ENCODE measurements at regions not wholly inside any gene's neighbourhood (a gene's known extent, or its start where the extent isn't known, plus 50 kb on each side); places are given as distances from the start of the nearest gene placed in this dataset.

GRCh38 chr2:221822416-221822815, 250.3 kb upstream of the EPHA4 start:
- Histone ChIP-seq H3K79me2 (ENCODE audit: low read depth) (no peaks in the 10 kb centered on the region), H3K27me3 (ENCODE audit: insufficient read depth, low read depth) (no peaks in the 10 kb centered on the region), H3K4me1 (replicated peaks; ENCODE audit: insufficient read depth) (peaks cover 17% of the 10 kb centered on the region), H3K9me3 (ENCODE audit: insufficient read depth, low read depth) (no peaks in the 10 kb centered on the region), H4K20me1 (ENCODE audit: insufficient read depth) (no peaks in the 10 kb centered on the region), H3K9me2 (ENCODE audit: insufficient read depth) (no peaks in the 10 kb centered on the region), H3K36me3 (ENCODE audit: low read depth) (no peaks in the 10 kb centered on the region), H3K4me3 (no peak overlapping the region), H2AFZ (no peak overlapping the region), H3K27ac (no peak overlapping the region), H3K4me2 (no peak overlapping the region), H3F3A (ENCODE audit: insufficient read depth, low read depth) (peaks cover 3% of the 10 kb centered on the region; the same call in 1 of the 2 replicates)
- ChIA-PET POLR2A (ENCODE audit: unreplicated experiment) (no interaction called here), CTCF (no interaction called here)
- intact Hi-C loops (cut with micrococcal nuclease; ENCODE audit: unreplicated experiment) = no loop called here
- no peak for DNase-seq
- BruUV-seq (replicated peaks) = no TSS peak
- TF ChIP-seq EZH2 (IDR thresholded peaks at IDR 0.05; ENCODE audit: low read depth) (no peak), CTCF (conservative IDR thresholded peaks at IDR 0.05) (no peak)

GRCh38 chr2:221818616-221819320, 246.7 kb upstream of the EPHA4 start:
- peaks cover 7% of the 10 kb centered on the region; the same call in 1 of the 2 replicates for H3K9me3 ChIP-seq (ENCODE audit: insufficient read depth, low read depth)
- H2AFZ ChIP-seq = peak overlapping the region; percentile 23; the same call in 1 of the 2 replicates
- H3K4me3 ChIP-seq = peak overlapping the region; percentile 6; the same call in 1 of the 2 replicates
- H4K20me1 ChIP-seq (ENCODE audit: insufficient read depth) = no peaks in the 10 kb centered on the region
- H3K9me2 ChIP-seq (ENCODE audit: insufficient read depth) = no peaks in the 10 kb centered on the region
- TF ChIP-seq CTCF (conservative IDR thresholded peaks at IDR 0.05) (no peak), EZH2 (IDR thresholded peaks at IDR 0.05; ENCODE audit: low read depth) (no peak)
- peaks cover 3% of the 10 kb centered on the region; the same call in 1 of the 2 replicates for H3F3A ChIP-seq (ENCODE audit: insufficient read depth, low read depth)
- H3K4me1 ChIP-seq (replicated peaks; ENCODE audit: insufficient read depth) = peaks cover 17% of the 10 kb centered on the region
- BruUV-seq (replicated peaks) = no TSS peak
- H3K27ac ChIP-seq = no peak overlapping the region
- ChIA-PET POLR2A (ENCODE audit: unreplicated experiment) (interaction anchor here (0.6 kb wide), 1 partner anchor 324 kb away, joined by 3 read pairs; no protein-coding TSS in a partner anchor), CTCF (no interaction called here)
- H3K4me2 ChIP-seq = peak overlapping the region; percentile 61
- intact Hi-C loops (cut with micrococcal nuclease; ENCODE audit: unreplicated experiment) = no loop called here
- peak; percentile 53 to 77 for DNase-seq
- no peaks in the 10 kb centered on the region for H3K27me3 ChIP-seq (ENCODE audit: insufficient read depth, low read depth)
- H3K36me3 ChIP-seq (ENCODE audit: low read depth) = no peaks in the 10 kb centered on the region
- no peaks in the 10 kb centered on the region for H3K79me2 ChIP-seq (ENCODE audit: low read depth)

GRCh38 chr2:221817878-221818277, 245.8 kb upstream of the EPHA4 start:
- peaks cover 7% of the 10 kb centered on the region; the same call in 1 of the 2 replicates for H3K9me3 ChIP-seq (ENCODE audit: insufficient read depth, low read depth)
- POLR2A ChIA-PET (ENCODE audit: unreplicated experiment) = no interaction called here
- no peaks in the 10 kb centered on the region for H3K79me2 ChIP-seq (ENCODE audit: low read depth)
- H4K20me1 ChIP-seq (ENCODE audit: insufficient read depth) = no peaks in the 10 kb centered on the region
- H3K4me2 ChIP-seq = peak overlapping the region; percentile 61
- no peak overlapping the region for H3K27ac ChIP-seq
- BruUV-seq (replicated peaks) = no TSS peak
- peaks cover 3% of the 10 kb centered on the region; the same call in 1 of the 2 replicates for H3F3A ChIP-seq (ENCODE audit: insufficient read depth, low read depth)
- H3K9me2 ChIP-seq (ENCODE audit: insufficient read depth) = no peaks in the 10 kb centered on the region
- H3K27me3 ChIP-seq (ENCODE audit: insufficient read depth, low read depth) = no peaks in the 10 kb centered on the region
- TF ChIP-seq CTCF (conservative IDR thresholded peaks at IDR 0.05) = no peak
- TF ChIP-seq EZH2 (IDR thresholded peaks at IDR 0.05; ENCODE audit: low read depth) = no peak
- no peak overlapping the region for H3K4me3 ChIP-seq
- CTCF ChIA-PET = no interaction called here
- H2AFZ ChIP-seq = peak overlapping the region; percentile 23; the same call in 1 of the 2 replicates
- H3K36me3 ChIP-seq (ENCODE audit: low read depth) = no peaks in the 10 kb centered on the region
- no peak for DNase-seq
- intact Hi-C loops (cut with micrococcal nuclease; ENCODE audit: unreplicated experiment) = no loop called here
- peaks cover 17% of the 10 kb centered on the region for H3K4me1 ChIP-seq (replicated peaks; ENCODE audit: insufficient read depth)

Data from PC-9 (cell line).